HG03175 (cell line): ENCODE measurements at regions not wholly inside any gene's neighbourhood (a gene's known extent, or its start where the extent isn't known, plus 50 kb on each side); places are given as distances from the start of the nearest gene placed in this dataset.
"Not testable (repeated sequence)": the region's sequence is repeated elsewhere in the genome, so short reads cannot be mapped to it uniquely, and the experiment has no call there.

Experiments
- ATAC-seq: cut with Tn5 transposase; IDR thresholded peaks from one replicate; pipeline ENCODE4 v1.9.1; 2021; ENCODE audit warnings: mild to moderate bottlenecking, moderate library complexity; ENCODE audit not compliant: unreplicated experiment

- no peak for ATAC-seq
These were observed 1343.9 kb upstream of the CHAC2 start for GRCh38 chr2:52423655-52424054.

- no peak for ATAC-seq
These were observed 1344.5 kb upstream of the CHAC2 start for GRCh38 chr2:52423111-52423510.

GRCh38 chr2:52416340-52416739, 1351.3 kb upstream of the CHAC2 start:
- ATAC-seq: no peak

GRCh38 chr2:52414561-52415295, 1352.9 kb upstream of the CHAC2 start:
- no peak for ATAC-seq

- not testable (repeated sequence) for ATAC-seq
These were observed 1358.1 kb upstream of the CHAC2 start for GRCh38 chr2:52409308-52410118.

- no peak for ATAC-seq
These were observed 1361.6 kb upstream of the CHAC2 start for GRCh38 chr2:52405980-52406379.

GRCh38 chr2:52404866-52405265, 1362.7 kb upstream of the CHAC2 start:
- ATAC-seq: no peak

GRCh38 chr2:52404046-52404445, 1363.6 kb upstream of the CHAC2 start:
- ATAC-seq: no peak

- ATAC-seq: no peak
These were observed 1365.5 kb upstream of the CHAC2 start for GRCh38 chr2:52402128-52402527.

- ATAC-seq: no peak
These were observed 1364.9 kb upstream of the NRXN1 start for GRCh38 chr2:52396836-52397235.

GRCh38 chr2:52395912-52396311, 1364.0 kb upstream of the NRXN1 start:
- no peak for ATAC-seq

GRCh38 chr2:52391621-52392020, 1359.7 kb upstream of the NRXN1 start:
- ATAC-seq: no peak

GRCh38 chr2:52390651-52391050, 1358.7 kb upstream of the NRXN1 start:
- ATAC-seq: no peak

GRCh38 chr2:52387937-52388590, 1356.1 kb upstream of the NRXN1 start:
- ATAC-seq: no peak

GRCh38 chr2:52386433-52387030, 1354.6 kb upstream of the NRXN1 start:
- no peak for ATAC-seq

- ATAC-seq: no peak
These were observed 1351.6 kb upstream of the NRXN1 start for GRCh38 chr2:52383541-52383940.

- no peak for ATAC-seq
These were observed 1337.2 kb upstream of the NRXN1 start for GRCh38 chr2:52369178-52369577.

GRCh38 chr2:52368141-52368540, 1336.2 kb upstream of the NRXN1 start:
- ATAC-seq: no peak

GRCh38 chr2:52365946-52366345, 1334.0 kb upstream of the NRXN1 start:
- no peak for ATAC-seq

GRCh38 chr2:52356556-52356955, 1324.6 kb upstream of the NRXN1 start:
- no peak for ATAC-seq

- no peak for ATAC-seq
These were observed 1315.4 kb upstream of the NRXN1 start for GRCh38 chr2:52347292-52347691.
